Spleen (tissue), 7 donors: ENCODE measurements at regions not wholly inside any gene's neighbourhood (a gene's known extent, or its start where the extent isn't known, plus 50 kb on each side); places are given as distances from the start of the nearest gene placed in this dataset.

Experiments
- CTCF ChIP-seq, 11 experiments: fragments of 200-600 bp in 7 of 11; fragments of 450-650 bp in 4 of 11; sonication (generic) in 4 of 11; IDR thresholded peaks in 8 of 11; conservative IDR thresholded peaks in 3 of 11; 1 replicate in 7 of 11; 2 replicates in 4 of 11; pipeline versions ENCODE4 v1.4.0 to v1.8.0; 2016 to 2021; ENCODE audit warnings: antibody characterized with exemption in 11 of 11, inconsistent platforms in 4 of 11, mild to moderate bottlenecking in 1 of 11
- POLR2A ChIP-seq, 3 donors: fragments of 450-650 bp; IDR thresholded peaks; one replicate each; pipeline ENCODE4 v1.5.1; 2017; ENCODE audit warnings: antibody characterized with exemption in 3 of 3, mild to moderate bottlenecking in 1 of 3
- POLR2AphosphoS5 ChIP-seq, 3 donors: sonication (generic); formaldehyde crosslinking; IDR thresholded peaks; one replicate each; pipeline ENCODE4 v1.5.1; 2017; ENCODE audit warnings: antibody characterized with exemption in 3 of 3
- donor health status: DM: no; HTN: no; CAD: no; lungs with moderate emphysema.
- donor health status: DM: no; HTN: no; CAD: no.
- donor health status: DM: no; HTN: no; CAD: no.

GRCh38 chr12:97048421-97049035, 141.5 kb downstream of the NEDD1 start:
- TF ChIP-seq CTCF (IDR thresholded peaks at IDR 0.05 in 8 of 11, conservative IDR thresholded peaks at IDR 0.05 in 3 of 11) (no peak), POLR2A (IDR thresholded peaks at IDR 0.05) (no peak), POLR2AphosphoS5 (IDR thresholded peaks at IDR 0.05) (no peak)
